GM18858 (cell line): ENCODE measurements at regions not wholly inside any gene's neighbourhood (a gene's known extent, or its start where the extent isn't known, plus 50 kb on each side); places are given as distances from the start of the nearest gene placed in this dataset.
"Not testable (repeated sequence)": the region's sequence is repeated elsewhere in the genome, so short reads cannot be mapped to it uniquely, and the experiment has no call there.

Experiments
- ATAC-seq: cut with Tn5 transposase; IDR thresholded peaks from one replicate; pipeline ENCODE4 v1.9.1; 2021; ENCODE audit not compliant: unreplicated experiment

DNA sequence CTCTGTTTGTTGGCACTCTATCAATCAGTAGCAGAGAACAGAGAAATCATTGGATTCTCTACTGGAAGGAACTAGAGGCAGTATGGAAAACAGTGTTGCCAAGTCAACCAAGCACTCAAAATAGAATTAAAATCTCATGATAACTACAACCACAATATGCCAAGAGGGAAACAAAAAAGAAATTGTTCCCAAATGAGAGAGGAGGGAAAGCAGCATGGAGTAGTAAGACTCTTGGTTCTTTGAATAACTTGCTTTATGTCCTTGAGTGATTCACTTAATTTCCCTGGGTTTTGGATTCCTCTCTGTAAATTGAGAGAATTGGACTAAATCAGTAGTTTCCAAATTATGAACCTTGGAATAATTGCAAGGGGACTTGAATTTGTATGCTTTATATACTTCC, 285.5 kb upstream of the ANKRD50 start:
- ATAC-seq, result no peak

DNA sequence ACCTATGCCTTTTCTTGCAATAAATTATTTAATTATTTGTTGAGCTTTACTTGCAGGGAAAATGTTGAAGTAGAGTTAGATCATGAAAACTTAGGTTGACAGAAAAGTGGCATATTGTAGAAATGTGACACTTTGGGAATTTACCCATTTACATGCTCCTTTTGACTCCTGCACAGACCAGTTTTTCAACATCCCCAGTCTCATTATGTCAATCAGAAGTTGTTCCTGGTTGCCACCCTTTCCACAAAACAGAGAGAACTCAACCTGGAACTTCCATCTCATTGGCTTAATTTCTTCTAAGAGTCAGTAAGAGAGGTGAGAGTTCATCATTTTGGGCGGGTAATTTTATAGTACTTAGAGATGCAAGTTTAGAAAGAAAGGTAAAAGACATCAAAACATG, 284.6 kb upstream of the ANKRD50 start:
- no peak for ATAC-seq

DNA sequence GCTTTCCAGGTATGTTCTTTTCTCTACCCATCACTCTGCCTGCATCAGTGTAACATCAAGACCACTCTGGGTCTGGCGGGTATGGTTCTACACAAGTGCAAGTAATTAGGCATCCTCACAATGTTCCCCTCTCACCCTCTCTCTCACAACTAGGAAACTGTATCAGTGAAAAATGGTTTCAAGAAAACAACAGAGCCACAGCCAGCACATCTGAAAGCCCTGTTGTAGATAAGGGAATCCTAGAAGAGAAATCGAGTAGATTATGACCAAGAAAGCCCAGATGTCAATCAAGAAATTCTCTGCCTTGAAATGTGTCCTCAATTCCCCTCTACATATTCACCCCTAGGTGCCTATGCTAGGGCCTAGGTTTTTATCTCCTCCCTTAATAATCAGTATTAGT, 281.3 kb upstream of the ANKRD50 start:
- ATAC-seq, result no peak

DNA sequence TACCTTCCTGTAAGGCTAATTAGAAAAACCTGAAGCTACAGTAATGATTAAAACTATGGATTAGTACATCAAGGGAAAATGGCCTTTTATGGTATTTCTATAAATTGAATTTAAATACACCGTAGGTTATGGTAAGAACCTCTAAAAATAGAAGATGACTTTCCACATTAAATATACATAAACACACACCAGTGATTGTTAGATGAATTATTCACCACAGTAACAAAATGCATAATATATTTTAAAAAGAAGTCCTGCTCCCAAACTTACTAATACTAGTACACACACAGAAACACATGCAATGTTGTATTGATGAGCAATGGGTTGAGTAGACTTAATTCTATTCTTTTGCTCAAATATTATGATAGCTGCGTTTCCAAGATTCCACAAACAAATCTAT, 277.9 kb upstream of the ANKRD50 start:
- no peak for ATAC-seq

DNA sequence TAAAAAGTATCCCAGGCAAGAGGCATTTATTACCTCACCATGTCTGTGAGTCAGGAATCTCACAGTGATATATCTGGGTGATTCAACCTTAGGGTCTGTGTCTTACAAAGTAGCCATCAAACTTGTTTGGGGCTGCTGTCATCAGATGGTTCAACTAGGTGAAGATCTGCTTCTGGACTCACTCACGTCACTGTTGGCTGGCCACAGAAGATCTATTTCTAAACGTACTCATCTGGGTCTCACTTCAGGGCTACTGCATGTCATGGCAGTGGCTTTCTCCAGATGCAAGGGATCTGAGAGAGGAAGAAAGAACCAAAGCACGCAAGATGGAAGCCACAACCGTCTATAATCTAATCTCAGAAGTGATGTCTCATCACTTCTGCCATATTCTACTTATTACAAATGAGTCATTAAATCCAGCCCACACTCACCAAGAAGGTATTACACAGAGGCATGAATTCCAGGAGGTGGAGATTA, 267.8 kb upstream of the ANKRD50 start:
- no peak for ATAC-seq

DNA sequence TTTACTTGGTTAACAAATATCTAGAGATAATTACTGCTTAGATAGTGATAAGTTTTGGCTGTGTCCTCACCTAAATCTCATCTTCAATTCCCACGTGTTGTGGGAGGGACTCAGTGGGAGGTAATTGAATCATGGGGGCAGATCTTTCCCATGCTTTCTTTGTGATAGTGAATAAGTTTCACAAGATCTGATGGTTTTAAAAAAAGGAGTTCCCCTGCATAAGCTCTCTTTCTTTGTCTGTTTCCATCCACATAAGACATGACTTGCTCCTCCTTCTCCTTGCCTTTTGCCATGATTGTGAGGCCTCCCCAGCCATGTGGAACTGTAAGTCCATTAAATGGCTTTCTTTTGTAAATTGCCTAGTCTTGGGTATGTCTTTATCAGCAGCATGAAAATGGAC, 266.0 kb upstream of the ANKRD50 start:
- not testable (repeated sequence) for ATAC-seq

DNA sequence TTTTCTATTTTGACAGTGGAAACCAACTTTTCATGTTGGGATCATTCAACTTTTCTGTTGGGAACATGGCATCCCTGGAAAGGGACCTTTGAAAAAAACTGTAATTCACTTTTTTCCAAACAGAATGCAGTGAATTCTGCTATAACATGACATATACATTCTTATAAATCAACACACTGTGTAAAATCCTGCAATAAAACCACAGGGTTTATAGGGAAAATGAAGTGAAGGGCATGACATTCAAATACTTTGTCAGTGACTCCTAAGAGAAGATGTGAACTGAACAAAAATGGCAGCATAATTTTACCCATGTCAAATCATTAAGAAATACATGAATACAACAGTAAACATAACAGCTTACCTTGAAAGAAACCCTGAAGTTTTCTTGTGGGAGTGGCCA, 264.5 kb upstream of the ANKRD50 start:
- no peak for ATAC-seq

DNA sequence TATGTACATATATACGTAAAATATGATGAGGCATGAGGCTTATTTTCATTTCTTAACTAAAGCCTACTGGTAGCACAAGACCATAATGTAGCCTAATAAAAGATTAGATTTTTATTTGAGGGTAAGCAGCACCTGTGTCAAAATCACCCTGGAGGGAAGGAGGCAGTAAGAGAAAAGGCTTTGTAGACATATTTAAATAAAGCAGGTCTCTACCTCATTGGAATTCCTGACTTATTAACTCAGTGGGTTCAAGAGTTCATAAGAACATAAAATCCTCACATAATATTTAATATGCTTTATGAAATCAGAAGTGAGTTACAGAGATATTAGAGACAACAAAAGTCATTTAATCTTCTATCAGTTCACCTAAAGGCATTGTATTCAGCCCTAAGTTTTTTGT, 261.6 kb upstream of the ANKRD50 start:
- ATAC-seq, result no peak

DNA sequence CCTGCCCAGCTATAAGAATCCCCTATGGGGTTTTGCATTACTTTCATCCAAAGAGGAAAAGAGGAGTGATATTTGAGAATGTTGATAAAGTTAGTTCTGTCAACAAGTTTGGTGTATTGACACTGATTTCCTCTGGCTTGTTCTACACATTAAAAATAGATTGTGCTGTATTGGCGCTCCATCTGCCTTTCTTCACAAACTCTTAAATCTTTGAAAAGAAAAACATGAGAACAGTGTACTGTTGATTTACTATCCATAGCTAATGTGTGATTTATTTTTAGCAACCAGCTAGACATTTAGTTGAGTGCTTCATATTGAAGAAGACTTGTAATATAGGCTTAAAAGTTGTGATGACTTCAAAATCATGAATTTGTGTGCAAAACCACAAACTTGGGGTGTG, 261.2 kb upstream of the ANKRD50 start:
- ATAC-seq, result no peak

DNA sequence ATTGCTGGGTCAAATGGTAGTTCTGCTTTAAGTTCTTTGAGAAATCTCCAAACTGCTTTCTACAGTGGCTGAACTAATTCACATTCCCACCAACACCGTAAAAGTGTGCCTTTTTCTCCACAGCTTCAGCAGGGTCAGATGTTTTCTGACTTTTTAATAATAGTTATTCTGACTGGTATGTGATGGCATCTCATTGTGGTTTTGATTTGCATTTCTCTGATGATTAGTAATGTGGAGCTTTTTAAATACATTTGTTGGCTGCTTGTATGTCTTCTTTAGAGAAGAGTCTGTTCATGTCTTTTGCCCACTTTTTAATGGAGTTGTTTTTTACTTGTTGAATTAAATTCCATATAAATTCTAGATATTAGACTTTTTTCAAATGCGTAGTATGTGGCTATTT, 257.5 kb upstream of the ANKRD50 start:
- no peak for ATAC-seq

DNA sequence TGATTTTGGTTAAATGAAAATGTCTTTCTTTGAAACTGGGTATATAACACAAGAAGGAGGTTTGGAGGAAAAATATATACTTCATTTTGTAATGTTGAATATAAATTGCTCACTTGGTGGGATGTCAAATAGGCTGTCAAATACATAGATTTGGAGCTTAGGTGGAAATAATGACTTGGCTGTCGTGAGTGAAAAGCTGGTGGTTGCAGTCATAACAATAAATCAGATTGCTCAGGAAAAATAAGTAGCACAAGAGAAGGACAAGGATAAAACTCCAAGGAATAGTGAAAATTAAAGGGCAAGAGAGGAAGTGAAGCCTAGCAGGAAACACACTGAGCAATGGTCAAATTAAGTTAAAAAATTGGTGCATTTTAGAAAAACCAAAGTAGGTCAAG, 253.0 kb upstream of the ANKRD50 start:
- no peak for ATAC-seq

DNA sequence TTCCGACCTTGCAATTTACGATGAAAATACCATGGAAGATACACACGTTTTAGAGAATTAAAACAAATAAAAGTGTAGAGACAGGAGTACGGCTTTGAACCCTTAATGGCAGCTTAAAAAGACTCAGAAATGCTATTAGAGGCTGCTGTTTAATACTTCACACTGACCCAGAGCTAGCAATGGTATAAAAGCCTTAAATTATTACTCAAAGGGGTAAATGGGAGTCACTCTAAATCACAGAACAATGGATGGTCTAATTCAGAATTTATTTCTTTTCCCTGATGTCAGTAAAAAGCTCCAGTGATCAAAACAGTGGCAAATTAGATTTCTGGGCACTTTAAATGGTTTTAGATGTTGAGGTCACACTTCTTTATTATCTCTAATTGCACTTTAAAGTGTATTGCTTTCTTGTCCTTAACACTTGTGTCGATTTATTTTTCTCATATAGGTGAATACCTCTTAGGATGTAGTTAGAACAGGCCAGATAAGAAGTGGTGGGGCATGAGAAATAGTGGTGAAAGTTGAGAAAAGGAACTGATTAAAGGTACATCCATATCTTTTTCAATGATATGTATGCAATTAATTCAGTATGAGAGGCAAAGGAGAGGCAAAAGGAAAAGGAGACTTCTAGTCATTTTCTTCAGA, 252.4 kb upstream of the ANKRD50 start:
- ATAC-seq, result no peak

DNA sequence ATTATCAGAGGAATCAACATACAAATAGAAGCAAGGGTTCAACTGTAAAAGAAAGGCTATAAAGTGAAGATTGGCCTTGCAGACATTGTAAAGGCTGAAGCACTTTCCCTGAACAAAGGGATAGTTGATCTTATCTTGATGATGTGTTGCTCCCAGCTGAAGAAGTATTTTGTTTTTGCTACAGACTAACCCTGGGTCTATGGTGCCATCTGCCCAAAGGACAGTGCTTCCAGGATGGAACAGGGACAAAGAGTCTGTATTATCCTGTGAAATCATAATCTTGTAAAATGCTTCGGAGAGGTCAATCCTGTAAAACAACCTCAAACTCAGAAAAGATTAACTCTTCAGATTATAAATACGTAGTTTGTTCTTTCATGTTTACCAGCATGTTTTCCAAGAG, 251.7 kb upstream of the ANKRD50 start:
- no peak for ATAC-seq

DNA sequence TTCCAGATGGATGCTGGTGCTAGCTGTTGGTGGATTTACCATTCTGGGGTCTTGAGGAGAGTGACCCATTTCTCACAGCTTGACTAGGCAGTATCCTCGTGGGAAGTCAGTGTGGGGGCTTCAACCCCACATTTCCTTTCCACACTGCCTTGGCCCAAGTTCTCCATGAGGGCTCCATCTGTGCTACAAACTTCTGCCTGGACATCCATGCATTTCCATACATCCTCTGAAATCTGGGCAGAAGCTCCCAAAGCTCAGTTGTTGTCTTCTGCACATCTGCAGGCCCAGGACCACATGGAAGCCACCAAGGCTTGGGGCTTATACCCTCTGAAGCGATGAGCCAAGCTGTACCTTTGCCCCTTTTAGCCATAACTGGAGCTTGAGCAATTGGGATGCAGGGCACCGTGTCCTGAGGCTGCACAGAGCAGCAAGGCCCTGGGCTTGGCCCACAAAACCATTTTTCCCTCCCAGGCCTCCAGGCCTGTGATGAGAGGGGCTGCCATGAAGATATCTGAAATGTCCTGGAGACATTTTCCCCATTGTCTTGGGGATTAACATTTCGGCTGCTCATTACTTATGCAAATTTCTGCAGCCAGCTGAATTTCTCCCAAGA, 248.7 kb upstream of the ANKRD50 start:
- no peak for ATAC-seq

DNA sequence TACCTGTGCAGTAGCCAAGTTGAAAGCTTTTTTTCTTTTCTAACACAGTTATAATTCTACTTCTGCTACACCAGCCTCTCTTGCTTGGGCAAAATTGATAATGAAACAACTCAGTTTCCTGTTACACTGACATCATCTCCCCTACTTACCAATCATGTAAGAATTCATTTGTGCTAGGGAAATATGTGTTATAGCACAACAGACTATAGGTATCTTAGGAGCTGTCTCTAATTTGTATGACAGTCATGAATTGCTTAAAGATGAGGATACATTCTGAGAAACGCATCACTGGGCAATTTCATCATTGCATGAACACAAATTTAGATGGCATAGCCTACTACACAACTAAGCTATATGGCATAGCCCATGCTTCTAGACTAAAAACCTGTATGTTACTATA, 246.3 kb upstream of the ANKRD50 start:
- no peak for ATAC-seq

DNA sequence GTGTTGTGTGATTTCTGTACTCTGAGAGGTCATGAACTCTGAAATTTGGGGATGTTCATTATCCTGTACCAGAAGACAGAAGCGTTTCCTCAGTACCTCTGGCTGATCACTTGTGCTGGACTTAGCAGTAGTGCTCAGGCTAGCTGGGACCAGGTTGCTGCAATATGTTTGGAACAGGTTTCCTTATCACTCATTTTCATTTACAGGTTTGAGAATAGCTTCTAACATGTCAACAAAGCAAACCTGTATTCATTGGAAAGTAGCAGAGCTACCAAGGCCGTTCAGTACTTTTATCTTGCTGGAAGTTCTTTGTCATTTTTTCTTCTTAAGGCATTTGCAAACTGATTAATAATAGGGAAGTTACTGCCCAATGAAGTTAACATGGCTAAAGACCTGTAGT, 242.9 kb upstream of the ANKRD50 start:
- ATAC-seq, result no peak

DNA sequence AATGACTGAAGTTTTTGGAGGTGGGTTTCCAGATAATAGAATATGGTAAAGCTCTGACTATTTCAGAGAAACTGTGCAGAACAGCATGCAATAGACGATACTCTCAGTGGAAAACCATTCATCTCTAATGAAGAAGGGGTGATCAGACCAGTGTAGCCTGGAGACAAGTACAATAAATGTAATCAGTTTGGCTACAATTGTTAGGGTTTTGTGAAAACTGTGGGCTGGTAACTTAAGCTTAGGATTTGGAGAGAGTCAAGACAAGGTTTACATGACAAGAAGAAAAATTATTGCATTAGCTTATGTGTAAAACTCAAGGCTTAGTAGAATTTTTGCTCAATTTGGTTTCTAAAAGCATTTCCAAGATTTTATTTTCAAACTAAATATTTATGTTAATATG, 241.5 kb upstream of the ANKRD50 start:
- no peak for ATAC-seq

DNA sequence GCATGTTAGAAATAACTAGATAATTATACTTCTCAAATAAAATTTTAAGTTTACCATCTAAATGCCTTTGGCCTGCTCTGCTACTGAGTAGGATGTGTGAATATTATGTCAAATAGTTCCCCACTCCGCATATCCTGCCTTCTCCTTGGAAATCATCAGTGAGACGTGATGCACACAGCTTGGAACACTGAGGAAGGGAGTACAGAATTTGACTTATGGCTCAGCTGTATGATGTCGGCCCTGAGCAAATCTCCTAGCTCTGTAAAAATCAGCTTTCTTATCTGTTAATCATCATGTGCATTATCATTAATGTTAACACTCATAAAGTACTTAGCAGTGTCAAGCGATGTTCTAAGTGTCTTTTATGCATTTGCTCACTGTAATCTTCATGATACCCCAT, 241.0 kb upstream of the ANKRD50 start:
- no peak for ATAC-seq

DNA sequence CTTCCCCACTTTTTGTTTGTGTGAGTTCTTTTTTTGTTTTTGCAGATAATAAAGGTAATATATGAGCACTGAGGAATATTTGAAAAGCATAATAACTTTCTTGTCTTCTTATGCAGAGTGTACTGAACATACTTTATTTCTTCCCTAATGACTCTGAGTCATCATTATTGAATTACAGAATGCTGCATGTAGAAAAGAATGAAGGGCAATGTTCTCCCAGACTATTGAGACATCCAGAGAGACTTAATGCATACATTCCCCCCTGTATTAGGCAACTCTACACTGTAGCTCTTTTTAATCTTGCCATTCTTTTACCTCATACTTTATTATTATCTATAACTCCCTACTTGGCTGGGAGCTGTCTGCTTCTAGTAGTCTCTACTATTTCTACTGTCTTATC, 240.5 kb upstream of the ANKRD50 start:
- ATAC-seq, result no peak

DNA sequence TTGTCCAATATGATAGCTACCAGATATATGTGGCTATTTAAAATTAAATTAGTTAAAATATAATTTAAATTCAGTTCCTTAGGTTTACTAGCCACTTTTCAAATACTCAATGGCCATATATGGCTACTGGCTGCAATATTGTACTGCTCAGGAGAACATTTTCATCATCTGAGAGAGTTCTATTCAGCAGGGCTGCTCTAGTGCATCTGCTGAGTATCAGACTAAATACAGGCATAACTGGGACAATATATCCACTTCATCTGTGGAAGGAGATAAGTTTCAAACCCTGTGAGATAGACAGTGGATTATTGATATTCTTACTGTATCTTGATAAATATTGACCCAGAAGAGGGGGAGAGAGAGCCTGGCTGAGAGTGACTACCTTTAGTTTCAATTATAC, 240.1 kb upstream of the ANKRD50 start:
- no peak for ATAC-seq

DNA sequence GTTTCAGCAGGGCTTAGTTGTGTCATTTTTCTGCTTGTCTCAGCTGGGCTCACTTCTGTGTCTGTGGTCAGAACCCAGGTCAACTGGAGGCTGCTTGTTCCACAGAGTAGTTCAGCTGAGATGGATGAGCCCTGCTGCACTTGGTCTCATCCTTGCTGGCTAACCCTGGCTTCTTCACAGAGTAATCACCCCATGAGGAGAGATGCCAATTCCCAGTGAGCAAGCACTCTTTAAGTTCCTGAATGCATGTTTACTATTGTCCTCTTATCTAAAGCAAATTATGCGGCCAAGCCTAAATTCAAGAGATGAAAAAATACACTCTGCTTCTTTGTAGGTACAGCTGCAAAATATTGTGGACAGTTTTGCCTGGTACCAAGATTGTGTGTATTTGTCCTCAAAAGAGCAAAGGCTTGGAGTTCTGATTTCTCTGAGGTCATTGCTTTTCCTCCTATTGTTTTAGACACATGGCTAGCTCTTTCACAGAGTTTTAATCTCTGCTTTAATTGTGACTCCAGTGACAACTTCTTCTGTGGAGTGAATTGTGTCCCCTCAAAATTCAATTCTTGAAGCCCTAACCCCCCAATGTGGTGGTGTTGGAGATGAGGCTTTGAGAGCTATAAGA, 236.6 kb upstream of the ANKRD50 start:
- no peak for ATAC-seq

DNA sequence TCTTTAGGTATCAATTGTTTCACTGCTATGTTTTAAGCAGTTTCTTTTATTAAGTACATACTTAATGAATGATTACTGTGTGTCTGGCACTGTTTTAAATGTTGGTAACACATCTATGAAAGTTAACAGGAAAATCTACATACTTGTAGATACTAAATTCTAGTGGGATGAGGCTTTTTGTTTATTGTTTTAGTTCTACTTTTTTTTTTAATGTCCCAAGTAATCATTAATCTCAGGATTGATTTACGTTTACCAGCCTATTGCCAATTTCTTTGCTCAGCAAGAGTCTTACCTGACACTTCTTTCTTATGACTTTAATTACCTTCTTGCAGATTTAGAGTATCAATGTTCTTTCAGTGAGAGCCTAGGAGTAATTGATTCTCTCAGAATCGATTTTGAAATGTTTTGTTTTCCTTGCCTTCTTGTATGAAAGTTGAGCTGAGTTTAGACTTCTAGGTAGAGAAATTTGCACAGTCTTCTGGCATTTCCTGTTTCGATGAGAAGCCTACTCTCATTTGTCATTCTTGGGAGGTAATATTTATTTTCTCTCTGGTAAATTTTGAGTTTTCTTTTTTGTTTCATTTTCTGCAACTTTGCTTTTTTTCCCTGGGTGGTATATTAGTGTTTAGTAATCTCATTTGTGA, 235.2 kb upstream of the ANKRD50 start:
- ATAC-seq, result no peak
